ENCODE measurements at regions not wholly inside any gene's neighbourhood (a gene's known extent, or its start where the extent isn't known, plus 50 kb on each side); places are given as distances from the start of the nearest gene placed in this dataset.

DNA sequence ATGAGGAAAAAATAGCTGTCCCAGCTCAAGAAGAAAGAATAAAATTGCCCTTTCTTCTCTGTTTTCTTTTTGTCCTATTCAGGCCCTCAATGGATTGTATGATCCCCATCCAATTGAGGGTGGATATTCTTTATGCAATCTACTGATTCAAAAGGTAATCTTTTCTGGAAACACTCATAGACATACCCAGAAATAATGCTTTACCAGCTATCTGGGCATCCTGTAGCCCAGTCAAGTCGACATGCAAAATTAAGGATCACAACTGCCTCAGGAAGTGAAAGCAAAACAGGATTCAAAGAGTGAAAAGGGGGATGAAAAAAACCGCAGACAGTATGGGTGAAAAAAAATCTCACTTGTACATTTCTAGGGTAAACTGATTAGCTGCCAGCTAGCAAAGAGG is 410.1 kb downstream of the TBC1D32 start:
- intact Hi-C loops (cut with DNase I, micrococcal nuclease) = no loop called here
- TF ChIP-seq, protein P1, sequence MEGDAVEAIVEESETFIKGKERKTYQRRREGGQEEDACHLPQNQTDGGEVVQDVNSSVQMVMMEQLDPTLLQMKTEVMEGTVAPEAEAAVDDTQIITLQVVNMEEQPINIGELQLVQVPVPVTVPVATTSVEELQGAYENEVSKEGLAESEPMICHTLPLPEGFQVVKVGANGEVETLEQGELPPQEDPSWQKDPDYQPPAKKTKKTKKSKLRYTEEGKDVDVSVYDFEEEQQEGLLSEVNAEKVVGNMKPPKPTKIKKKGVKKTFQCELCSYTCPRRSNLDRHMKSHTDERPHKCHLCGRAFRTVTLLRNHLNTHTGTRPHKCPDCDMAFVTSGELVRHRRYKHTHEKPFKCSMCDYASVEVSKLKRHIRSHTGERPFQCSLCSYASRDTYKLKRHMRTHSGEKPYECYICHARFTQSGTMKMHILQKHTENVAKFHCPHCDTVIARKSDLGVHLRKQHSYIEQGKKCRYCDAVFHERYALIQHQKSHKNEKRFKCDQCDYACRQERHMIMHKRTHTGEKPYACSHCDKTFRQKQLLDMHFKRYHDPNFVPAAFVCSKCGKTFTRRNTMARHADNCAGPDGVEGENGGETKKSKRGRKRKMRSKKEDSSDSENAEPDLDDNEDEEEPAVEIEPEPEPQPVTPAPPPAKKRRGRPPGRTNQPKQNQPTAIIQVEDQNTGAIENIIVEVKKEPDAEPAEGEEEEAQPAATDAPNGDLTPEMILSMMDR (IDR thresholded peaks at IDR 0.05) = no peak
- no peak for DNase-seq

GRCh38 chr6:120918137-120918536 is 416.1 kb downstream of the TBC1D32 start:
- ATAC-seq (no peak), DNase-seq (no peak)
- no peak overlapping the region for H3K4me3 ChIP-seq
- intact Hi-C loops (cut with DNase I, micrococcal nuclease) = no loop called here
- no peaks in the 10 kb centered on the region for H3K4me1 ChIP-seq (ENCODE audit: low read depth)
- no peaks in the 10 kb centered on the region for H3K36me3 ChIP-seq (ENCODE audit: low read depth)
- TF ChIP-seq, protein P1 (IDR thresholded peaks at IDR 0.05) = no peak
- H3K9me3 ChIP-seq = no peaks in the 10 kb centered on the region

More for the DNA sequence above, 410.1 kb downstream of the TBC1D32 start:
- Histone ChIP-seq H3K4me3 (no peak overlapping the region), H3K36me3 (ENCODE audit: low read depth) (no peaks in the 10 kb centered on the region), H3K4me1 (ENCODE audit: low read depth) (no peaks in the 10 kb centered on the region), H3K9me3 (no peaks in the 10 kb centered on the region)
- no peak for ATAC-seq

DNA sequence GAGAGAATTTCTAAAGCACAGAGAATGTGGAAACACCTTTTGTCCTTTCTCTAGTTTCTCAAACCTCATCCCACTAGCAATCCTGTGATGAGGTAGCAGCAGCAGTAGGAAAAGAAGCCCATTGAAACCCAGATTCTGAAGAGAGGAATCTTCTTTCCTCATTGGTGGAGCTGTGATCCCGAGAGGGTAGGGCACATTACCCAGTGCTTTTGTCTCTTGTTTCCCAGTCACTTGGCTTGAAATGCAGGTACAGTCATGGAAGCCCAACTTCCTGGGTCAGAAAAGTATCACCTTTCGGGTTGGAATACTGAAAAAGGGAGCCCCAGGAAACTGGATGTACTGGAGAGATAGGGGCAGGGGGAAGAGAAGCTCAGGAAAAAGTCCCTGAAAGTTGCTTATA is 417.4 kb downstream of the TBC1D32 start:
- Histone ChIP-seq H3K4me1 (ENCODE audit: low read depth) (no peaks in the 10 kb centered on the region), H3K9me3 (no peaks in the 10 kb centered on the region), H3K36me3 (ENCODE audit: low read depth) (no peaks in the 10 kb centered on the region), H3K4me3 (no peak overlapping the region)
- DNase-seq (no peak), ATAC-seq (no peak)
- TF ChIP-seq, protein P1 (IDR thresholded peaks at IDR 0.05) = no peak
- intact Hi-C loops (cut with DNase I, micrococcal nuclease) = no loop called here

- ATAC-seq (no peak), DNase-seq (no peak)
- no peak overlapping the region for H3K4me3 ChIP-seq
- H3K9me3 ChIP-seq = no peaks in the 10 kb centered on the region
- TF ChIP-seq, protein P1 (IDR thresholded peaks at IDR 0.05) = no peak
- intact Hi-C loops (cut with DNase I, micrococcal nuclease) = no loop called here
- H3K4me1 ChIP-seq (ENCODE audit: low read depth) = no peaks in the 10 kb centered on the region
- no peaks in the 10 kb centered on the region for H3K36me3 ChIP-seq (ENCODE audit: low read depth)
Measured at GRCh38 chr6:120913486-120913885, 420.8 kb downstream of the TBC1D32 start.

DNA sequence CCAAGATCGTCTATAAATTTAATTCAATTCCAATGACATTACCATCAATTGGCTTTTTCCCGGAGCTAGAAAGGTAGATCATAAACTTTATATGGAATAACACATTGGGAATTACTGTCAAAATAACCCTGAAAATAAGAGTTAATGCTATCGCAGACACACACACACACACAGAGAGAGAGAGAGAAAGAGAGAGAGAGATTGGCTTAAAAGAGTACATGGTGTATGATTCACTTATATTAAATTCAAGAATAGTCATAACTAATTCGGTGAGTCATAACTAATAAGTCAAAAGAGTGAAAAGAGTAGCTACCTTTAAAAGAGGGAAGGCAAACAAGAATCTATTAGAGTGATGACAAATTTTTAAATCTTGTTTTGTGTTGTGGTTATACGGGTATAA is 425.5 kb downstream of the TBC1D32 start:
- ATAC-seq (no peak), DNase-seq (no peak)
- no peaks in the 10 kb centered on the region for H3K4me1 ChIP-seq (ENCODE audit: low read depth)
- H3K4me3 ChIP-seq = no peak overlapping the region
- TF ChIP-seq, protein P1 (IDR thresholded peaks at IDR 0.05) = no peak
- no peaks in the 10 kb centered on the region for H3K9me3 ChIP-seq
- intact Hi-C loops (cut with DNase I, micrococcal nuclease) = no loop called here
- H3K36me3 ChIP-seq (ENCODE audit: low read depth) = no peaks in the 10 kb centered on the region

- TF ChIP-seq, protein P1 (IDR thresholded peaks at IDR 0.05) = no peak
- no peaks in the 10 kb centered on the region for H3K36me3 ChIP-seq (ENCODE audit: low read depth)
- no peaks in the 10 kb centered on the region for H3K9me3 ChIP-seq
Measured at GRCh38 chr6:120903836-120904235, 430.4 kb downstream of the TBC1D32 start.

More at GRCh38 chr6:120903836-120904235, 430.4 kb downstream of the TBC1D32 start:
- intact Hi-C loops (cut with DNase I, micrococcal nuclease) = no loop called here
- H3K4me1 ChIP-seq (ENCODE audit: low read depth) = no peaks in the 10 kb centered on the region
- no peak for DNase-seq
- ATAC-seq = no peak
- no peak overlapping the region for H3K4me3 ChIP-seq
